GM18519 (cell line): ENCODE measurements at regions not wholly inside any gene's neighbourhood (a gene's known extent, or its start where the extent isn't known, plus 50 kb on each side); places are given as distances from the start of the nearest gene placed in this dataset.
"Not testable (repeated sequence)": the region's sequence is repeated elsewhere in the genome, so short reads cannot be mapped to it uniquely, and the experiment has no call there.

ENCODE experiments used
- ATAC-seq: cut with Tn5 transposase; IDR thresholded peaks from one replicate; pipeline ENCODE4 v1.9.1; 2021; ENCODE audit warnings: mild to moderate bottlenecking, moderate library complexity; ENCODE audit not compliant: unreplicated experiment, low FRiP score

DNA sequence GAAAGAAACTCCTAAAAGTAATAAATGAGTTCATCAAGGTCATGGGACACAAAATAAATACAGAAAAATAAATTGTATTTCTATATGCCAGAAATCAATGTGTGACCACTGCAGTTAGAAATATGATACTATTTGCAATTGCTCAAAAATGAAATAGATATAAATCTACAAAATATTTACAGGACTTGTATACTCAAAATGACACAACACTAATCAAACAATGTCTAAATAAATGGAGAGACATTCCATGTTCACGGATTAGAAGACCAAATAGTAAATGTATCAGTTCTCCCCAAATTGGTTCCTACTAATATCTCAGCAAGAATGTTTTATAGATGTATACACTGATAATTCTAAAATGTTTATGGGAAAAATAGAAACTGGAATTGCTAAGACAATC lies 345.3 kb downstream of the NR2F1-AS1 start:
- ATAC-seq: no peak

DNA sequence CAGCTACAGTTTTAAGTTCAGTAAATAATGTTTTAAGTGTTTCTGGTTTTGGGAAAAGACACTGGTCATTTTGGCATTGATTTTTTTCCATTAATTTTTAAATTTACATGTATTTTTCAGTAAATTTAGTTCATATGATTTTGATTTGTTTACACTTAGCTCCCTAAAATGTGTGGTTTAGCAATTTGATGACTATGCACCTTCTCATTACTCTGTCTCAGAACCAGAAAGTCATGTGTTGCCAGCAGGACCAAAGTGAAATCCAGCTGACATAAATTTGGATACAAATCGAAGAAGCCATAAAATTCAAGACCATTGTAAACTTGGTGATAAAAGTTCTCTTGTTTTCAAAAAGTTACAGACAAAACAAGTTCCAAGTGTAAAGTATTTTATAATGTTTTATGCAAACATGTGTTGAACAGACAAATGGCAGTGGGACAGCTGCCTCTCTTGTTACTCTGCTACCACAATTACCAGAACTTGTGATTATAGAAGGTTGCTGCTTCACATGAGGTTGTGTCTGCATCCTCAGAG lies 354.8 kb downstream of the NR2F1-AS1 start:
- no peak for ATAC-seq

DNA sequence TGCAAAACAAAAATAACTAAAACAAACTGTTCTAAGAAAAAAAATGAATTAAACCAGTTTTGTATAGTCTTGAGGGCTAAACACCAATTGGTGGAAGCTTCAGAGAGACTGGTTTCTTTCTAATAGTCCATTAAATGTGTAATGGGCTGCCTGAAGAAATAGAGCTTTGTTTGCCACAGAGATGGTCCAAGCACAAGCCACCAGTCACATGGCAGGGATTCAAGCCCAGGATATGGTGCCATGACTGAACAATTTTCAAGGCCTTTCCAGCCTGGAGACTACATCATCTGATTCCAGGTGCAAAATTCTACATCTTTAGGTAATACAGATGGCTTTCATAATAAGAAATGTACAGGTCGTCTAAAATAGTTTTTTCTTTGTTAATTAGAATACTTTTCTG lies 355.3 kb downstream of the NR2F1-AS1 start:
- no peak for ATAC-seq

DNA sequence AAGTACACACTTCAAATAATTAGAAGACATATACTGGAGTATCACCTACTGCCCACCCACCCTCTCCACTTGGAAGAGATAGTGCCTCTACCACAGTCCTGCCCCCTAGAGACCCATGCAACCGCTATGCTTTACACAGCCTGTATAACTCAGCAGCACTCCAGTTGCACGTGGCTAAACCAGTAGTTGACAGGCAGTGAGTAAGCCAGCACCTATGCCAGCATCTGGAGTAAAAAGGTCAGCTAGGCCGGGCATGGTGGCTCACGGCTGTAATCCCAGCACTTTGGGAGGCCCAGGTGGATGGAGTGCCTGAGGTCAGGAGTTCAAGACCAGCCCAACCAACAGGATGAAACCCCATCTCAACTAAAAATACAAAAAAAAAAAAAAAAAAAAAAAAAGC lies 356.4 kb downstream of the NR2F1-AS1 start:
- ATAC-seq: no peak

DNA sequence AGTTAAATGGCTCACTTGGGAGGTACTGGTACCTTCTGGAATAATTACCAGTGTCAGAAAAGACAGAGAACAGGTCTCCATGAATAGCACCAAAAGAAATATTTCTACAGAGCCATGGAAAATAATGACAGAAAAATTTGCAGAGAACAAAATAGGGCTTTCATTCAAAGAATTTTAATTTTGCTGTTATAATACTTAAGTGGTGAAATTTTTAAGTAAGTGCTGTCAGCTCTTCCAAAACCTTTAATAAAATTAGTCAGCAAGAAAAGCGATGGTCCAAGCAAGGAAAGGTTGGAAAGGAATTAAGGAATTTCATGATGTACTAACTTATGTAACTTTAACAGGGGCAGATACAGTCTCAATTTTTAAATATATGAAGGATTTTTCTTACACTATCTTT lies 359.2 kb downstream of the NR2F1-AS1 start:
- no peak for ATAC-seq

DNA sequence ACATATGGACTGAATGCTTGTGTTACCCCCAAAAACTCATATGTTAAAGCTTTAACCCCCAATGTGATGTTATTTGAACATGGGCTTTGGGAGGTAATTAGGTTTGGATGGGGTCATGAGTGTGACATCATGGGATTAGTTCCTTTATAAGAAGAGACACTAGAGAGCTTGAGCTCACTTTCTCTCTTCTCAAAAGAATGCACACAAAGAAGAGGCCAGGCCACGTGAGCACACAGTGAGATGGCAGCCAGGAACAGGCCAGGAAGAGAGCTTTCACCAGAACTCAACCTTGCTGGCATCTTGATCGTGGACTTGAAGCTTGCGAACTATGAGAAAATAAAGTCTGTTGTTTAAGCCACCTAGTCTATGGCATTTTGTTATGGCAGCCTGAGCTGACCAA lies 360.6 kb downstream of the NR2F1-AS1 start:
- ATAC-seq: no peak

DNA sequence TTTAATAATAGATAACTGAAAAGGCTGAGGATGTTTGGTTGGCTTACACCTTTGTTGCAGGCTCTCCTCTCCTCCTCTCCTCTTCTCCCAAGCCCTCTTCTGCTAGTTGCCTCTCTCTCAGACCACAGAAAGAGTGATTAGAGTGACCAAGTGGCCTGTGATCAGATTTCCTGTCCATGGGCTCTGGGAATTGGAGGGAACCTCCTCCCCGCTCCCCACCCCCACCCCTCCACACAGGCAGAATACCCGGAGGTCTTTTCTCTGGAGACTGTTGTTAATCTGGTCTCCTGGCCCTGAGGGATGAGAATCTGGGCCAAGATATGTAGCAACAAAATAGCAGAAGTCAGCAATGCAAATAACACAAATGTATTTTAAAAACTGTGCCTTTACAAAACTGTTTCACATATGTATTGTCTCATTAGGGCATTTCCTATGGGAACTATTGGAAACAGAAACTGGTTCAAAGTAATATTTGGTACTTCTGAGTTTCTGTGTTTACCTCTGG lies 361.3 kb downstream of the NR2F1-AS1 start:
- no peak for ATAC-seq

DNA sequence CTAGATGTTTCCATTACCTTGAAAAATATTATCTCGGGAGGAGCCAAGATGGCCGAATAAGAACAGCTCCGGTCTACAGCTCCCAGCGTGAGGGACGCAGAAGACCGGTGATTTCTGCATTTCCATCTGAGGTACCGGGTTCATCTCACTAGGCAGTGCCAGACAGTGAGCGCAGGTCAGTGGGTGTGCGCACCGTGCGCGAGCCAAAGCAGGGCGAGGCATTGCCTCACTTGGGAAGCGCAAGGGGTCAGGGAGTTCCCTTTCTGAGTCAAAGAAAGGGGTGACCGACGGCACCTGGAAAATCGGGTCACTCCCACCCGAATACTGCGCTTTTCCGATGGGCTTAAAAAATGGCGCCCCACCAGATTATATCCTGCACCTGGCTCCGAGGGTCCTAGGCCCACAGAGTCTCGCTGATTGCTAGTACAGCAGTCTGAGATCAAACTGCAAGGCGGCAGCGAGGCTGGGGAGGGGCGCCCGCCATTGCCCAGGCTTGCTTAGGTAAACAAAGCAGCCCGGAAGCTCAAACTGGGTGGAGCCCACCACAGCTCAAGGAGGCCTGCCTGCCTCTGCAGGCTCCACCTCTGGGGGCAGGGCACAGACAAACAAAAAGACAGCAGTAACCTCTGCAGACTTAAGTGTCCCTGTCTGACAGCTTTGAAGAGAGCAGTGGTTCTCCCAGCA lies 367.8 kb downstream of the NR2F1-AS1 start:
- ATAC-seq: not testable (repeated sequence)

DNA sequence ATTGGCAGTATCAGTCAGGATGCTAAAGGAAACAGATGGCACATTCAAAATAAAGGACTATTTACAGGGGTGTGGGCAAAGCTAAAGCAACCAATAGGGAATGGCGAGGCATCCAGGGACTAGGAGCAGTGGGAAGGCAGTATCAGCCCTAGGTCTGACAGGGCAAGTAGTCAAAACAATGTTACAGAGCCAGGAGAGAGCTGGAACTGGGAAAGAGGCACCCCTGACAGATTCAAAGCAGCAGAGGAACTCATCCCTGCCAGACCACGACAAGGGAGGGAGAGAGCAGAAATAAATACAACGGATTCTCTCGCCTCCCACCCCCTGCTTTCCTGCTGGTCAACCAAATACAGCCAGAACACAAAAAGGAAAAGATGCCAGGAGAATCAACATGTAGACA lies 371.5 kb downstream of the NR2F1-AS1 start:
- ATAC-seq: no peak

DNA sequence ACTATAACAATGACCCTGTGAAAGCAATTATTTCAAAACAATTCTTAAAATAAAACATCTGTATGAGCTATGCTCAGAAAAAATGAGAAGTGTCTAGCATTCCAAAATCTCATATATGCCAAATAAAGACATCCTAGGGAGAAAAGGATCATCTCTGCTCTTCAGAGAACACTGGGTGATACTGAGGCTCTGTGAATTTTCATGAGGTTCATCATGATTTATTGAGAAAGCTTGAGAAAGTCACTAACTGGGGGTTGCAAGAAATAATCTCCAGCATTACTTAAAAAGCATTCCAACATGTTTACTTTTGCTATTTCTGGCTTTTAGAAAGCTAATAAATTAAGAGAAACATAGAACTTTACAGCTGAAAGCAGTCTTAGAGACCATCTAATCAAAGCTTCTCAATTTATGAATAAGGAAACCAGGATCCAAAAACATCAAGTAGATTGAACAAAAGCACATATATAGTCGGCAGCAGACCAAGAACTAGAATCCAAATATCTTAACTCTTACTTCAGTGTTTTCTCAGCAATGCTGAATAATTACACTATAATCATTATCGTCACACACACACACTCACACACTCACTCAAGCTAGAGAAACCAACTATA lies 372.8 kb downstream of the NR2F1-AS1 start:
- ATAC-seq: no peak

DNA sequence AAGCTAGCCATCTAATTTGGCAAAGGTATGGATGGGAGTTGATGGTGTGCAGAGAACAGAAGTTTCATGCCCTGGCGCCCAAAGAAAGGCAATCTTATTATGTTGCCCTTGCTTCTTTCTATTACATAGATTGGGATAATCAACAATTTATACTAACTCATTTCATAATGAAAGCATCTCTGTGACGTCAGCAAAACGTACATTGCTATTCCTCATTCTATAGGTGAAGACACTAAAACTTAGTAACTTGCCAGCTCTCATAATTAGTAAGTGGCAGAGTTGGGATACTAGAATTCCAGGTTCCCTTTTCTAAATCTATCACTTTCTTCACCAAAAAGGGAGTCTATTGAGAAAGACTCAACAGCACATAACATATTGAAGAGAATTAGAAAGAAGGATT lies 374.8 kb downstream of the NR2F1-AS1 start:
- ATAC-seq: no peak

DNA sequence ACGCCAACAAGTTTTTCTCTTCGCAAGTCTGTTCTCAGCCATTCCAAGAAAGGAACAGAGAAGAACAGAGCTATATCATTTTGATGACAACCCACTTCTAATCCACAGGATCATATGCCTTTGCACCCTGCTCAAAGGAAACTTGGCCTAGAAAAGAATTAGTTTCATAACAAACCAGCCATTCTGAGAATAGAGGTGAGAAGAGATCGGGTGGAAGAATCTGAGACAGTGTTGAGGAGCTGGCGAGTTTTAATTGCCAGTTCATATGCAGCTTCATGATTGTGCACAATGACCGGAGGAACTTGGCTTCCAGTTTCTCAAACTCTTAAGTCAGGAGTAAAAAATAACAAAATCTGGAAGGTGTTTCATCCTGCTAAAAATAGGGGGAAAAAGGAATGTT lies 380.0 kb downstream of the NR2F1-AS1 start:
- ATAC-seq: no peak

DNA sequence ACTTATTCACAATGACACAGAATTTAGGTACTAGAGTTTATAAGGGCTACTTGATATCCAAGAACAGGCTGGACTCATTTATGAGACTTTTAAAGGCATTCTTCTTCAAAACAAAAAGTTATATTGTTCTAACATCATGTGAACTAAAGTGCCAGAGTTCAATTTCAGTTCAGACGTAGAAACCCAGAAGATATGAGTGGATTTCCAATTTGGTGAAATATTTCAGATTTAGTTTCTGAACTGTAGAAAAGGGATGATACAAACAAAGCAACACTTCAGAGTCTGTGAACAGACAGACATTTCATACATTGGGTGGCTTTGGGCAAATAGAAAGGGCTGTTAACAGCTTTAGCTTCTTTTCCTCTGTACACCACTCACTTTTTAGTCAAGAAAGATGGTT lies 384.0 kb downstream of the NR2F1-AS1 start:
- ATAC-seq: no peak

DNA sequence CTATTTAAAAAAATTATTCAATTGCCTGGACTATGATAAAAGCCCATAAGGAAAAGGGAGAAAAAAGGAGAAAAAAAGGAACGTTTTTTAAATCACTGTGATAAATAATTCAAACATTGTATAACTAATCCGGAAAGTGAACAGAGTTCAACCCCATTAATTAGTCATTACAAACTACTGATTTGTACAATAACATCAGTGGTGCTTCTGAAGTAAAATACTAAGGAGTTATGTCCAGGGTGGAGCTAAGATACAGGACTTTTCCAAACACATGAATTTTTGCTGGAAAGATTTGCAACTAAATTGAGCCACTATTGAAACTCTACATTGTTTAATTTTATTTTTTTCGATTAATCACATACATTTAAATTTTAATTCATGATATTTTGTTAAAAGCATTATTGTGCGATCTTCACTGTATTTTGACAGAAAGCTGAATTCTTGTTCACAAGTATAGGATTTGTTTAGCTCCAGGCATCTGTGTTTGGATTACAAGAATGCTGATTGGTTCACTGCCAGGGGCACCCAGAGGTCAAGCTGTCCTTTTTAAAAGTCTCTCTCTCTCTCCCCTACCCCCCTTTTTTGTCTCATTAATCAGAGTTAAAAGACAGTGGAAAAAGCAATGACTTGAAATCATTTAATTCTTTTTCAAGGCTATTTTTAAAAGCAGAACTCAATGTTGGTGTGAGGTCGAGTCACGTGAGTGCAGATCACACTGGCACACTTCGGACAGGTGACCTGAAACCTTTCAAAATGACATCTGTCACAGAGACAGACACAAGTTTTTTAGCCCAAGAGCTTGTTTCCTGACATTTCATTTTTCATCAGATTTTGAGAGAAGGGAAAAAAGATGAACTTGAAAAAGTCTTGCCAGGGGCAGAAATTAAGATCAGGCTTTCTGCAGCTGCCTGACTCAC lies 387.3 kb downstream of the NR2F1-AS1 start:
- no peak for ATAC-seq

DNA sequence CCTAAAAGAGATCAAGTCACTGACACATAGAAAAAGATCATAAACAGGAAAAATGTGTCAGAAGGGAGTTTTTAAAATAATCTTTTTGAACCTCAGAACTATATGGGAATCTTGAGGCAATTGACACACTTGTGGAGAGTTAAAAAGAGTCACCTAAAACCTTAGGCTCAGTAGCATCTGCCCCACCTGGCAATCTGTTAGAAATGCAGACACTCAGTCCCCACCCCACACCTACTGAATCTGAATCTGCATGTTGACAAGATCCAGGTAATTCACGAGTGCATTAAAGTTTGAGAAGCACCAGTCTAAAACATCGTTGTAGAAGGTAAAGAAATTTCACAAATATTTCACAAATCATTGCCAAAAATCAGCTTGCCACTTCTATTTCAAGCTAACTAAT lies 388.3 kb downstream of the NR2F1-AS1 start:
- no peak for ATAC-seq

DNA sequence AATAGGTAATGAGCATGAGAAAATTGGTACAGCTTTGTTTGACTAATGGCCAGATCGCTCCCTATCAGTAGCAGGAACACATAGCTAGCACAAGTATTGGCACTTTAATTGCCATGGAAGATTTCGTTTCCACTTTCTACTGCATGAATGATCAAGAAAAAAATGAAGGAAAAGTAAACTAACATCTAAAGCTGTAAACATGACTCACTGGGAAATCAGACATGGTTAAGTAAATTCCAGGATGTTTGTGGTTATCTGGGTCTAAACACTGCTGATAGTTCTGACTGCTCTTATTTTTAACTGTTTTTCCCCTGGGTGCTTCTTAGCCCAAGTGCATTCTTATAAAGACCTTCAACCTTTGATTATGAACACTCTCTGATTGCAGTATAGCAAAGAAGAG lies 388.9 kb downstream of the NR2F1-AS1 start:
- no peak for ATAC-seq

DNA sequence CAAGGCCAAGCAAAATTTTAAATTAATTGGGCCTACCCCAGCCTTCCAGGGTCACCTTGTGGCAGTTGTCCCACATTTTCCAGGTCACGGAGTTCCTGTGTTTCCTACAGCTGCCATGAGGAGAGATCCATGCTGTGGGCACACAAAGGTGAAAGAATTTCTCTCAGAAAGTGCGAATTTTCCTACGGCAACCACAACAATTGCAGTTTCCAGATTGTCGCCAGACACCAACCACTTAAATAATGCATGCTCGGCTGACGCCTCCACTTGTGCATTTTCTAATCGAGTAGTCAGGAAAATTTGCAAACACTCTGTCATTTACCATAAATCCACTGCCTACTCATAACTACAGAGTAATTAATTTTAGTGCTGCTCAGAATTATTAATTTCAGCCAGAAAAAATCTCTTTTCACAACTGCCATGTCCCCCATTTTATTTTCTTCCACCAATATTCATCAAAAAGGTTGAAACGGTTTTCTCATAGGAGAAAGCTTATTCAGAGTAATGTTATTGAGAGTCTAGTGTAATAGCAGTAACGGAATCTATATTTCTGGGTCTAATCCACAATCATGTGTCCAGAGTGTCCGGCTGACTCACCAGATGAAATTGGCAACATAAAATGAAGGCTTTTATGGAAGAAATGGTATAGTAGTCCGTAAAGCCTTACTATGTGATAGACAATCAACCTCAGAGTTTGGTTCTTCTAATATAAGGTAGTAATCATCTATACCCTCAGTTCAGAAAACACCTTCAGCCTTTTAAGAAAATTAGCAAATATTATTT lies 389.8 kb downstream of the NR2F1-AS1 start:
- no peak for ATAC-seq

DNA sequence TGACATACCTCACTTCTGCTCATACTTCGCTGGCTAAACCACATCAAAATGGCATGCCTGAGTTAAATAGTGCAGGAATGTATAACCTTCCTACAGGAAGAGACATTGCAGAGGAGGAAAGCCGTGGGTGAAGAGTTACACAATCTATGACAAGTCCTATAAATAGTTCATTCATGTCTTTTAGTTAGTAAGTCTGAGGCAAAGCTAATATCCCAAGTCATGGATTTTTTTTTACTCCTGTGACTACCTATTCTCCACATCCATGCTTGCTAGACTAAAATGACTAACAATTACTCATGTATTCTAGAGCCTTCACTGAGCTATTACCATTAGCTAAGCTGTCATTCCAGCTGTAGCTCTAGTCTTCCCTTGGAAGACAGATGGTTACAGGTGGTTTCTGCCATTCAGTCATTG lies 391.3 kb downstream of the NR2F1-AS1 start:
- no peak for ATAC-seq

DNA sequence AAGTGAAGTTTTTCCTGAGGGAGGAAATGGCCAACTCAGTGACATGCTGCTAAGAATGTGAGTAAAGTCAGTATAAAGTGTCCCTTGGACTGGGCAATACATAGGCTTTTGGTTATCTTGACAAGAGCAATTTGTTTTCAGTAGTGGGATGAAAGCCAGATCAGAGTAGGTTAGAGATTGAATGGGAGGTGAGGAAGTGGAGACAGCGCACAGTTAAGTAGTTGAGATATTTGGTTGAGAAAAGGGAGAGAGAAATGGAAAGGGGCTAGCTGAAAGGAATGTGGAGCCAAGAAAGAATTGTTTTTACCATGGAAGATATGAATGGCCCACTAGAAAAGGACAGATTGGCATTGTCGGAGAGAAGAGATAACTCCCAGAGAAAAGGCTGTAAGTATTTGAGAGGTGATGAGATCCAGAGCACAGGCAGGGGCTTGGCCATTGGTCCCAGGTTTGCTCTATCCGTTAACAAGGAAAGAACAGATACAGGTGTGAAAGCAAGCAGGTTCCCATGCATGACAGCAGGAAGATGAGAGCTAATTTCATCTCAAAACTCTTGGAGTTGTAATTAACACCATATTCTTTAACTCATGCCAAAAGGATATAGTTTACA lies 392.0 kb downstream of the NR2F1-AS1 start:
- ATAC-seq: no peak
